ENCODE measurements at regions not wholly inside any gene's neighbourhood (a gene's known extent, or its start where the extent isn't known, plus 50 kb on each side); places are given as distances from the start of the nearest gene placed in this dataset.

DNA sequence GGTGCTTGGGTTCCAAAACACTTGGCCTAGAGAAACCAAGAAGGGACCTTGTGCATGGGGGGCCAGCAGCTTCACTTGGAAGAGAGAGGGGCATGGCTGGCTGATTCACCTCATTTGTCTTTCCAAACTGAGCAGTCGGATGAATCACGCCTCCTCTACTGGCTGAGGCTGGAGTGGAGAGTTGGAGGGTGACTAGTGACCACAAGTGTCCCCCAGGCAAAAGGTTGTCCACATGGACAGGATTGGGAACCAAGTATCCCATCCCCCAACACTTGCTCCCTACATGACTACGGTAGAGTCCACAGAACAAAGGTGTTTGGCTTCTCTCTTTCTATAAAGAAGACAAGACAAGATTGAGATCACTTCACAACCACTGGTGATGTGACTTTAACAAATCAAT is 875.6 kb downstream of the QKI start:
- no peak for TF ChIP-seq TAF1 (IDR thresholded peaks at IDR 0.05; ENCODE audit: borderline replicate concordance, insufficient read depth, low read length)
- TF ChIP-seq, protein P1, sequence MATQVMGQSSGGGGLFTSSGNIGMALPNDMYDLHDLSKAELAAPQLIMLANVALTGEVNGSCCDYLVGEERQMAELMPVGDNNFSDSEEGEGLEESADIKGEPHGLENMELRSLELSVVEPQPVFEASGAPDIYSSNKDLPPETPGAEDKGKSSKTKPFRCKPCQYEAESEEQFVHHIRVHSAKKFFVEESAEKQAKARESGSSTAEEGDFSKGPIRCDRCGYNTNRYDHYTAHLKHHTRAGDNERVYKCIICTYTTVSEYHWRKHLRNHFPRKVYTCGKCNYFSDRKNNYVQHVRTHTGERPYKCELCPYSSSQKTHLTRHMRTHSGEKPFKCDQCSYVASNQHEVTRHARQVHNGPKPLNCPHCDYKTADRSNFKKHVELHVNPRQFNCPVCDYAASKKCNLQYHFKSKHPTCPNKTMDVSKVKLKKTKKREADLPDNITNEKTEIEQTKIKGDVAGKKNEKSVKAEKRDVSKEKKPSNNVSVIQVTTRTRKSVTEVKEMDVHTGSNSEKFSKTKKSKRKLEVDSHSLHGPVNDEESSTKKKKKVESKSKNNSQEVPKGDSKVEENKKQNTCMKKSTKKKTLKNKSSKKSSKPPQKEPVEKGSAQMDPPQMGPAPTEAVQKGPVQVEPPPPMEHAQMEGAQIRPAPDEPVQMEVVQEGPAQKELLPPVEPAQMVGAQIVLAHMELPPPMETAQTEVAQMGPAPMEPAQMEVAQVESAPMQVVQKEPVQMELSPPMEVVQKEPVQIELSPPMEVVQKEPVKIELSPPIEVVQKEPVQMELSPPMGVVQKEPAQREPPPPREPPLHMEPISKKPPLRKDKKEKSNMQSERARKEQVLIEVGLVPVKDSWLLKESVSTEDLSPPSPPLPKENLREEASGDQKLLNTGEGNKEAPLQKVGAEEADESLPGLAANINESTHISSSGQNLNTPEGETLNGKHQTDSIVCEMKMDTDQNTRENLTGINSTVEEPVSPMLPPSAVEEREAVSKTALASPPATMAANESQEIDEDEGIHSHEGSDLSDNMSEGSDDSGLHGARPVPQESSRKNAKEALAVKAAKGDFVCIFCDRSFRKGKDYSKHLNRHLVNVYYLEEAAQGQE (IDR thresholded peaks at IDR 0.05; ENCODE audit: insufficient read depth in 1 of 2, low read depth in 2 of 2, low read length in 2 of 2) = no peak
- no peak for TF ChIP-seq FOXP2 (optimal IDR thresholded peaks at IDR 0.05; ENCODE audit: borderline replicate concordance, extremely low read depth, extremely low read length, insufficient read depth)
- TF ChIP-seq SIN3A (IDR thresholded peaks at IDR 0.05; ENCODE audit: borderline replicate concordance, insufficient read depth, low read length) = no peak

DNA sequence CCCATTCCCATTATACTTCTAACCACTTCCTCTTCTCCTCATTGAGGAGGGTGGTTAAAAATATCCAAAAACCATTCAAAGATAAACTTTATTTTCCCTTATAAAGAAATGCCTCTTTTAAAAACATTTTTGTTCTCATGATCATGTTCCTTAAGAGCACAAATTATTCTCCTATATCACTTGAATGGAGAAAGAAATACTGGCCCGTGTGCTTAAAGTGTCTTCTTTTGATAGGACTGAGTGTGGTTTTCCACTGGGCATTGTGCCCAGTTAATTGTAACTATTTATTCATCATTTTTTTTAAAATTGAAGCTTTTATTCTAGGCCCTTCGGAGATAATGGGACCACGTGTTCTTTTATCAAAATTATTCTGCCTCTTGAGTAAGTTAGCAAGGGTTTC is 871.5 kb downstream of the QKI start:
- TF ChIP-seq FOXP2 (optimal IDR thresholded peaks at IDR 0.05; ENCODE audit: borderline replicate concordance, extremely low read depth, extremely low read length, insufficient read depth) (no peak), POLR2AphosphoS5 (IDR thresholded peaks at IDR 0.05; ENCODE audit: low read depth, low read length) (no peak), TAF1 (IDR thresholded peaks at IDR 0.05; ENCODE audit: borderline replicate concordance, insufficient read depth, low read length) (no peak), SIN3A (IDR thresholded peaks at IDR 0.05; ENCODE audit: borderline replicate concordance, insufficient read depth, low read length) (no peak)
- TF ChIP-seq, protein P1 (IDR thresholded peaks at IDR 0.05; ENCODE audit: insufficient read depth in 1 of 2, low read depth in 2 of 2, low read length in 2 of 2) = no peak

DNA sequence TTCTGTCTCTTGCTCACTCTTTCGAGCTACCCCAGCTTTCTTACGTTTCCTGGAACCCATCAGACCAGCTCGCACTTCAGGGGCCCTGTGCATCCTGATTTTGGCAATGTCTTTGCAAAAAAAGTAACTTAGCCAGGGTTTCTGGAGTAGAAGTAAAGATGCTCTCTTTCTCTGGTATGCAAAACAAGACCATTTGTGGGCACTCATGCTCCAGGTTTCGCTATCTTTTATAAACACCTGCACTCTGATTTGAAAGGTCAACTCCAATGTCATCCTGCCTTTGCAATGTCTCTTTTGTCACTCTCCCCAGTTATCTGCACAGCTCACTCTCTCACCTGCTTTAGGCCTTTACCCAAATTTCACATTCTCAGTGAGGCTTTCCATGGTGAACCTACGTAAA is 869.1 kb downstream of the QKI start:
- TF ChIP-seq FOXP2 (optimal IDR thresholded peaks at IDR 0.05; ENCODE audit: borderline replicate concordance, extremely low read depth, extremely low read length, insufficient read depth) = no peak
- TF ChIP-seq, protein P1 (IDR thresholded peaks at IDR 0.05; ENCODE audit: insufficient read depth in 1 of 2, low read depth in 2 of 2, low read length in 2 of 2) = no peak
- no peak for TF ChIP-seq POLR2AphosphoS5 (IDR thresholded peaks at IDR 0.05; ENCODE audit: low read depth, low read length)
- TF ChIP-seq TAF1 (IDR thresholded peaks at IDR 0.05; ENCODE audit: borderline replicate concordance, insufficient read depth, low read length) = no peak
- no peak for TF ChIP-seq SIN3A (IDR thresholded peaks at IDR 0.05; ENCODE audit: borderline replicate concordance, insufficient read depth, low read length)

DNA sequence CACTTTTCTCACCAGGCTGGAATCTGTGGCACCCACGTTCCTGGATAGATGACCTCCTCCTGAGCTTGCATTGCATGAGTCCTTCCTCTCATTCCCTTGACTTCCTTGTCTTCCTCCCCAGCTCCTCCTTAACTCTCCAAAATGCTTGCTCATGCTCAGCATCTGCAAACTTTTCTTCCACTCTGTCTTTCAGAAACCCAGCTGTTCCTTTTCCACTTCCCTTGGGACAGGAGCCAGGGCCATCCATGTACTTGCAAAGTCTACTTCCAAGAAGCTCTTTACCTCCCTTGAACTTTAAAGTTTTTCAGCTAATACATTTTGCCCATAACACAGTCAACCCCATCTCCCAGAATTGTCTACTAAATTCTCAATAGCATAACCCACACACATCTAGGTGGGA is 861.7 kb downstream of the QKI start:
- TF ChIP-seq FOXP2 (optimal IDR thresholded peaks at IDR 0.05; ENCODE audit: borderline replicate concordance, extremely low read depth, extremely low read length, insufficient read depth) = no peak
- TF ChIP-seq, protein P1 (IDR thresholded peaks at IDR 0.05; ENCODE audit: insufficient read depth in 1 of 2, low read depth in 2 of 2, low read length in 2 of 2) = no peak
- TF ChIP-seq TAF1 (IDR thresholded peaks at IDR 0.05; ENCODE audit: borderline replicate concordance, insufficient read depth, low read length) = no peak
- TF ChIP-seq SIN3A (IDR thresholded peaks at IDR 0.05; ENCODE audit: borderline replicate concordance, insufficient read depth, low read length) = no peak
- no peak for TF ChIP-seq POLR2AphosphoS5 (IDR thresholded peaks at IDR 0.05; ENCODE audit: low read depth, low read length)

DNA sequence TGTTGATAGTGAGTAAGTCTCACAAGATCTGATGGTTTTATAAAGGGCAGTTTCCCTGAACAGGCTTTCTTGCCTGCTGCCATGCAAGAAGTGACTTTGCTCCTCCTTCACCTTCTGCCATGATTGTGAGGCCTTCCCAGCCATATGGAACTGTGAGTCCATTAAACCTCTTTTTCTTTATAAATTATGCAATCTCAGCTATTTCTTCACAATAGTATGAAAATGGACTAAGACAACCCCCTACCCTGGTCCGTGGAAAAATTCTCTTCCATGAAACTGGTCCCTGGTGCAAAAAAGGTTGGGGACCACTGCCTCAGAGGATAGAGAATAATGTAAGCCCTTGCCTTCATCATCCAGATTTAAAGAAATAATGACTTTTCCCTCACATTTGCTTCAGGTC is 861.3 kb downstream of the QKI start:
- no peak for TF ChIP-seq SIN3A (IDR thresholded peaks at IDR 0.05; ENCODE audit: borderline replicate concordance, insufficient read depth, low read length)
- no peak for TF ChIP-seq POLR2AphosphoS5 (IDR thresholded peaks at IDR 0.05; ENCODE audit: low read depth, low read length)
- TF ChIP-seq, protein P1 (IDR thresholded peaks at IDR 0.05; ENCODE audit: insufficient read depth in 1 of 2, low read depth in 2 of 2, low read length in 2 of 2) = no peak
- TF ChIP-seq FOXP2 (optimal IDR thresholded peaks at IDR 0.05; ENCODE audit: borderline replicate concordance, extremely low read depth, extremely low read length, insufficient read depth) = no peak
- no peak for TF ChIP-seq TAF1 (IDR thresholded peaks at IDR 0.05; ENCODE audit: borderline replicate concordance, insufficient read depth, low read length)
